Brain microvascular endothelial cell (primary cell): ENCODE measurements at regions not wholly inside any gene's neighbourhood (a gene's known extent, or its start where the extent isn't known, plus 50 kb on each side); places are given as distances from the start of the nearest gene placed in this dataset.

Experiments
- DNase-seq: peaks from one replicate; pipeline ENCODE4 v3.0.0-alpha.2; 2020
- H3K27ac ChIP-seq: fragments of 250-450 bp; sonication (Bioruptor Pico); 2 replicates; pipeline ENCODE4 v1.5.1; 2020; ENCODE audit warnings: mild to moderate bottlenecking, moderate library complexity
- H3K27me3 ChIP-seq: fragments of 250-450 bp; sonication (Bioruptor Pico); replicated peaks from 2 replicates; pipeline ENCODE4 v1.5.1; 2020; ENCODE audit warnings: mild to moderate bottlenecking
- H3K36me3 ChIP-seq: fragments of 250-450 bp; sonication (Bioruptor Pico); replicated peaks from 2 replicates; pipeline ENCODE4 v1.5.1; 2020; ENCODE audit warnings: mild to moderate bottlenecking
- H3K4me3 ChIP-seq: 2 replicates; pipeline ENCODE4 v1.5.1; 2011; ENCODE audit warnings: low read depth, mild to moderate bottlenecking, control low read depth, low read length, moderate library complexity
- CTCF ChIP-seq: IDR thresholded peaks from 2 replicates; pipeline ENCODE4 v1.5.1; 2011; ENCODE audit warnings: low read depth, mild to moderate bottlenecking, moderate library complexity, low read length, control low read depth, inconsistent platforms; ENCODE audit errors: missing control alignments
- in situ Hi-C: cut with HindIII; loops from 2 replicates; pipeline ENCODE4 v1.10.0; 2017; ENCODE audit warnings: low sequenced_read_pairs, low pct_ligation_motif_present

GRCh38 chr4:14631806-14632440 is 370.4 kb upstream of the CPEB2 start:
- no peak overlapping the region for H3K27ac ChIP-seq
- DNase-seq: no peak
- H3K36me3 ChIP-seq: no peaks in the 10 kb centered on the region
- H3K4me3 ChIP-seq: no peak overlapping the region
- TF ChIP-seq CTCF: no peak
- H3K27me3 ChIP-seq: no peaks in the 10 kb centered on the region
- in situ Hi-C loops: no loop called here

GRCh38 chr4:14636563-14636962 is 365.7 kb upstream of the CPEB2 start:
- DNase-seq: no peak
- H3K36me3 ChIP-seq: no peaks in the 10 kb centered on the region
- TF ChIP-seq CTCF: no peak
- H3K4me3 ChIP-seq: no peak overlapping the region
- H3K27me3 ChIP-seq: no peaks in the 10 kb centered on the region
- in situ Hi-C loops: no loop called here
- no peak overlapping the region for H3K27ac ChIP-seq

GRCh38 chr4:14640476-14640875 is 361.8 kb upstream of the CPEB2 start:
- no peaks in the 10 kb centered on the region for H3K36me3 ChIP-seq
- H3K27me3 ChIP-seq: no peaks in the 10 kb centered on the region
- DNase-seq: no peak
- in situ Hi-C loops: no loop called here
- no peak overlapping the region for H3K27ac ChIP-seq
- no peak for TF ChIP-seq CTCF
- no peak overlapping the region for H3K4me3 ChIP-seq

- no peak overlapping the region for H3K27ac ChIP-seq
- in situ Hi-C loops: no loop called here
- DNase-seq: no peak
- no peaks in the 10 kb centered on the region for H3K27me3 ChIP-seq
- TF ChIP-seq CTCF: no peak
- no peak overlapping the region for H3K4me3 ChIP-seq
- no peaks in the 10 kb centered on the region for H3K36me3 ChIP-seq
These were observed 360.4 kb upstream of the CPEB2 start for GRCh38 chr4:14641871-14642270.

- DNase-seq: no peak
- H3K36me3 ChIP-seq: no peaks in the 10 kb centered on the region
- no peaks in the 10 kb centered on the region for H3K27me3 ChIP-seq
- no peak overlapping the region for H3K4me3 ChIP-seq
- H3K27ac ChIP-seq: no peak overlapping the region
- no peak for TF ChIP-seq CTCF
- in situ Hi-C loops: no loop called here
These were observed 357.6 kb upstream of the CPEB2 start for GRCh38 chr4:14644580-14645282.
